Left renal cortex interstitium (tissue), 4 donors: ENCODE measurements at regions not wholly inside any gene's neighbourhood (a gene's known extent, or its start where the extent isn't known, plus 50 kb on each side); places are given as distances from the start of the nearest gene placed in this dataset.

ENCODE experiments used
- DNase-seq, 4 donors: peaks; one replicate each; pipeline ENCODE4 v3.0.0-alpha.2; 2013; ENCODE audit warnings: low read depth in 4 of 4, low spot score in 2 of 4, missing footprints in 1 of 4

GRCh38 chr15:62805502-62805901 lies 237.0 kb upstream of the TPM1 start:
- DNase-seq, result no peak

GRCh38 chr15:62807539-62808130 lies 234.9 kb upstream of the TPM1 start:
- DNase-seq, result no peak

GRCh38 chr15:62809115-62809967 lies 233.2 kb upstream of the TPM1 start:
- no peak for DNase-seq

GRCh38 chr15:62809968-62810260 lies 232.6 kb upstream of the TPM1 start:
- no peak for DNase-seq

GRCh38 chr15:62812515-62812835 lies 230.1 kb upstream of the TPM1 start:
- DNase-seq, result no peak

- DNase-seq, result no peak
Observed at GRCh38 chr15:62816342-62817069, 226.0 kb upstream of the TPM1 start.

- DNase-seq, result no peak
Observed at GRCh38 chr15:62818691-62819090, 223.9 kb upstream of the TPM1 start.

GRCh38 chr15:62821384-62822131 lies 221.0 kb upstream of the TPM1 start:
- DNase-seq, result peak in 2 of 4 donors; percentile 46 to 47

- no peak for DNase-seq
Observed at GRCh38 chr15:62822228-62822627, 220.3 kb upstream of the TPM1 start.

GRCh38 chr15:62823561-62823960 lies 219.0 kb upstream of the TPM1 start:
- DNase-seq, result no peak

GRCh38 chr15:62824111-62825015 lies 218.2 kb upstream of the TPM1 start:
- DNase-seq, result no peak

- DNase-seq, result no peak
Observed at GRCh38 chr15:62825191-62825590, 217.4 kb upstream of the TPM1 start.

- no peak for DNase-seq
Observed at GRCh38 chr15:62826561-62826960, 216.0 kb upstream of the TPM1 start.

GRCh38 chr15:62828364-62828763 lies 214.2 kb upstream of the TPM1 start:
- DNase-seq, result no peak

- DNase-seq, result no peak
Observed at GRCh38 chr15:62832231-62832630, 210.3 kb upstream of the TPM1 start.

- no peak for DNase-seq
Observed at GRCh38 chr15:62833646-62834045, 208.9 kb upstream of the TPM1 start.

GRCh38 chr15:62834686-62835329 lies 207.7 kb upstream of the TPM1 start:
- DNase-seq, result no peak

- DNase-seq, result no peak
Observed at GRCh38 chr15:62835351-62835750, 207.2 kb upstream of the TPM1 start.

GRCh38 chr15:62835762-62836161 lies 206.8 kb upstream of the TPM1 start:
- no peak for DNase-seq
